Activated naive CD4-positive, alpha-beta T cell treated with anti-CD3 and anti-CD28 coated beads, Interleukin-2, amount 50 U/mL, for 24 hours (primary cell): ENCODE measurements at regions not wholly inside any gene's neighbourhood (a gene's known extent, or its start where the extent isn't known, plus 50 kb on each side); places are given as distances from the start of the nearest gene placed in this dataset.

ENCODE experiments used
- H3K27ac Mint-ChIP-seq: one replicate; pipeline ENCODE4 v1.8.0; 2021; ENCODE audit warnings: mild to moderate bottlenecking, mixed read lengths
- H3K27me3 Mint-ChIP-seq: one replicate; pipeline ENCODE4 v1.8.0; 2021; ENCODE audit warnings: mixed read lengths
- H3K36me3 Mint-ChIP-seq: one replicate; pipeline ENCODE4 v1.8.0; 2021; ENCODE audit warnings: mixed read lengths
- H3K4me1 Mint-ChIP-seq: one replicate; pipeline ENCODE4 v1.8.0; 2021; ENCODE audit warnings: mixed read lengths
- H3K4me3 Mint-ChIP-seq: one replicate; pipeline ENCODE4 v1.8.0; 2021; ENCODE audit warnings: mild to moderate bottlenecking, mixed read lengths
- H3K9me3 Mint-ChIP-seq: one replicate; pipeline ENCODE4 v1.8.0; 2021; ENCODE audit warnings: mixed read lengths

DNA sequence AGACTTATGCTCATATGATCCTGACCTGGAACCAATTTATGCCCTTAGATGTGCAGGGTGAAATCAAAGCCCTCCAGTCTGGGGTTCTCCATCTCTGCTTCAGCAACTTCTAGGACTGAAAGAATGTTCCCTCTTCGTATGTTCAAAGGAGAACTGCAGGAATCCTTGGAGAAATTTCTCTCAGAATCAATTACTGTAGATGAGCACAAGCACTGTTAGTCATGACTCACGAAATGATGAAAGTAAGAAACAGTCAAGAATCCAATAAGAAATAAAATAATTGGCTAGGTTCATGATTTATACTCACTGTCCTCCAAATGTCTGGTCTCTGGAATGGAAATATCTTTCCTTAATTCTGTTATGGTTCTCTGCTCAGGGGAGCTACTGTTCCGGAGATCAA, 348.2 kb downstream of the PDGFC start:
- Mint-ChIP-seq H3K36me3 (no peaks in the 10 kb centered on the region), H3K4me1 (no peaks in the 10 kb centered on the region), H3K27ac (no peak overlapping the region), H3K4me3 (no peak overlapping the region), H3K27me3 (no peaks in the 10 kb centered on the region), H3K9me3 (no peaks in the 10 kb centered on the region)

DNA sequence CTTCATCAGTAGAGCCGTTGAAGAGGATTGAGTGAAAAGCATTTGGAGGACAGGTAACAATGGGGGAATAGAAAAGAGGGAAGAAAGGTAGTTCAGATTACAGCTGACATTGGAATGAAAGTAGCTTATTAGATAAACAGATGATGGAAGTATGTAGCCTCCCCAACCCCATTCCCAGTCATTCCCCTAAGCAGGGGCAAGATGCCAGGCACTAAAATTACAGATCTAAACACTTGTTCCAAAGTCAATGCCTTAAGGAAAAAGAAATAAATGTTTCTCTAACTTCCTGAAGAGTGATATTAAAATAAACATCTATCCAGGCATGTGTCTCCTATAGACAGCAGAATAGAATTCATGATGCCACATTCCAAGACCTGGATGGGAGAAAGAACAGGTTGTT, 350.8 kb downstream of the PDGFC start:
- Mint-ChIP-seq H3K9me3 (no peaks in the 10 kb centered on the region), H3K4me3 (no peak overlapping the region), H3K27ac (no peak overlapping the region), H3K4me1 (no peaks in the 10 kb centered on the region), H3K27me3 (no peaks in the 10 kb centered on the region), H3K36me3 (no peaks in the 10 kb centered on the region)

DNA sequence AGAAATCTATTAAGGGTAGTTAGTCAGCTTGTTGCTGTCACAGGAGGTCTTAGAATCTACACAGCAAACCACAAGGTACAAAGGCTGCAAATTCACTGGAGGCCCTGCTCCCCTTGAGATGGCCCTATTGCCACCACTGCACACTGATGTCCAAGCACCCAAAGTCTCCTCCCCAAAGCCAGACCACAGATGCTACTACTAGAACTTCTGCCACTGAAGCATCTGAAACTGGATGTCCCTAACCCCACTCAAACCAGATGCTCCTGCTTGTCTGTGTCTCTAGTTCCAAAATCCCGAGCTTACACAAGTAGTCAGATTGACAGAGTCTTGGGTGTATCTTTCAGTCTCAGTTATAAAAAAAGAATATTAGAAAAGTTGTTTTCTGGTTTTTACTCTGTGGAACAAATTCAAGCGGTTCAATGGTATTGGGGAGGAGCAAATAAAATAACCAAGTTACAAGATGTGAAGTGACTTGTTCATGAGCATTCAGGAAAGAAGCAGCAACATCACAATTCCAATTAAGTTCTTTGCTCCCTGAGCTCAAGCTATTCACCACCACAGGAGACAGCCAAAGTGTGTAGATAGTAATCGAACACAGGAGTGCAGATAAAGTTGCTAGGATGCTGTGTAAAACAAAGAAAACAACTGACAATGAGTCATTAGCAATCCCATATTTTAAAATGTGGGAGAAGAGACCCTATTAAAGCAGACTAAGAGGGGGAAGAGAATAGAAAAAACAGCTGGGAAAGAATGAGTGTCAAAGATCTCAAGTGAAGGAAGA, 352.3 kb downstream of the PDGFC start:
- H3K4me3 Mint-ChIP-seq: no peak overlapping the region
- no peaks in the 10 kb centered on the region for H3K4me1 Mint-ChIP-seq
- no peaks in the 10 kb centered on the region for H3K9me3 Mint-ChIP-seq
- H3K36me3 Mint-ChIP-seq: no peaks in the 10 kb centered on the region
- H3K27me3 Mint-ChIP-seq: no peaks in the 10 kb centered on the region
- no peak overlapping the region for H3K27ac Mint-ChIP-seq

DNA sequence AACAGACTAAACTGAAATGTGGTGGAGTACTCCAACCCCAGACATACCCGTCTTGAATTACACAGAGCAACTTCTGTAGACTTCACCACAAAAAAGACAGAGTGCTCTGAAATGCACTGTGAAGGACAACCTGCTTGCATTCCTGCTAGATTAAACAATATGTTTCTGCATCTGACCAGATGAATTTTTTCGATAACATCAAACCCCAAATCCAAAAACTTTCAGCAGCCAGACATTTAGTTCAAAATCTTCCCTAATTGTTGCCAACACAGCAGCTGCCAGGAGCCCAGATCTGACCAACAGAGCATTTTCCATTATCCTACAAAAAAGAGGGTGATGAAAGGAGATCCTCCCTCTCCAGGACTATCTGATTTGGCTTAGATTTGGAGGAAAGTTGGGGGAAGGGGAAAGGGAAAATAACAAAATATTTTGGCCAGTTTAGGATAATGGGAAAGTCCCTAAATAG, 356.5 kb downstream of the PDGFC start:
- Mint-ChIP-seq H3K27ac (peak overlapping the region; percentile 32), H3K4me1 (no peaks in the 10 kb centered on the region), H3K4me3 (no peak overlapping the region), H3K9me3 (peaks cover 5% of the 10 kb centered on the region), H3K27me3 (no peaks in the 10 kb centered on the region), H3K36me3 (no peaks in the 10 kb centered on the region)

DNA sequence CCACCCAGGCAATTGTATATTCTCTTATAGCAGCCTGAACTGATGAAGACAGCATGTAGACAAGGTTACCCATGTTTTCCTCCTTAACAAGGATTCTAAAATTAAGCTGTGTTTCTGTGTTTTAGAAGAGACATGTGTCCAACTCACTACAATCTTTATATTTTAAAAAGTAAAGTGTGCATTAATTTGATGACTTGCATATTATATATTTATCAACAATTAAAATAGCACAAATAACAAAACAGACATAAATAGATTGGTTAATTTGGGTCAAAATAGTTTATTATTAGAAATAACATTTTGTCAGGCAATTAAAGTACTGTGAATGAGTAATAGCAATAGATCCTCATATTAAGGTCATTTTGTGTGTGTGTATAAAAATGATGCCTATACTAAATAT, 357.1 kb downstream of the PDGFC start:
- H3K27ac Mint-ChIP-seq: no peak overlapping the region
- peaks cover 5% of the 10 kb centered on the region for H3K9me3 Mint-ChIP-seq
- H3K4me3 Mint-ChIP-seq: no peak overlapping the region
- no peaks in the 10 kb centered on the region for H3K4me1 Mint-ChIP-seq
- H3K36me3 Mint-ChIP-seq: no peaks in the 10 kb centered on the region
- no peaks in the 10 kb centered on the region for H3K27me3 Mint-ChIP-seq

DNA sequence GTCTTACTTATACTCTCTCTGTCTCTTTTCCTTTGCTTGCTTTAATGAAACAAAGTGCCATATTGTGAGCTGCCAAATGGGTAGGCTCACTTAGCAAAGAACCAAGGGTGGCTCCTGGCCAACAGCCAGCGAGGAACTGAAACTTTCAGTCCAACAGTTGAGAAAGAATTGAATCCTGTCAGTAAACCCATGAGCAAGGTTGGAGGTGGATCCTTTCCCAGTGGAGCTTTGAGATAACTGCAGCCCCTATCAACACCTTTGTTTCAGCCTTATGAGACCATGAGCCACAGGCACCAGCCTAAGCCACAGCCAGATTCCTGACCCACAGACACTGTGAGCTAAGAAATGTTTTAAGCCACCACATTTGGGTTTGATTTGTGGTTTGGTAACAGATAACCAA, 362.2 kb downstream of the PDGFC start:
- Mint-ChIP-seq H3K4me1 (no peaks in the 10 kb centered on the region), H3K27me3 (no peaks in the 10 kb centered on the region), H3K36me3 (no peaks in the 10 kb centered on the region), H3K9me3 (peaks cover 12% of the 10 kb centered on the region), H3K27ac (no peak overlapping the region), H3K4me3 (no peak overlapping the region)

DNA sequence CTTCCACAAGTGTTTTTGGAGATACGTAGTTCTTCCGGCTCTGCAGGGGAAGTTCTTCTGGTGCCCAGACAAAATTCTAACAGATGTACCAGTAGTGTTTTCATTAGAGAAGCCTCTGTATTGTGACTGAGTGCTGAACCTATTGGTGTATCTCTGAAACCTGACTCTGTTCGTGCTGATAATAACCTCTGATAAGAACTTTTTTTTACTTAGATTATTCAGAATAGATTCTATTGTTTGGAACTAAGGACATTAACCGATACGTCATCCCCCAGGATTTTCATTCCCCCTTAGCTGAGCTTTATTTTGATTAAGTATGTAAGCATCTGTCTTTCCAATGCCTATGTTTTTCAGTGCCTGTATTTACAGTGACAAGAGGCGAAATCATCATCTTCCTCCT, 362.9 kb downstream of the PDGFC start:
- Mint-ChIP-seq H3K9me3 (peaks cover 12% of the 10 kb centered on the region), H3K27ac (no peak overlapping the region), H3K27me3 (no peaks in the 10 kb centered on the region), H3K4me3 (no peak overlapping the region), H3K36me3 (no peaks in the 10 kb centered on the region), H3K4me1 (no peaks in the 10 kb centered on the region)

DNA sequence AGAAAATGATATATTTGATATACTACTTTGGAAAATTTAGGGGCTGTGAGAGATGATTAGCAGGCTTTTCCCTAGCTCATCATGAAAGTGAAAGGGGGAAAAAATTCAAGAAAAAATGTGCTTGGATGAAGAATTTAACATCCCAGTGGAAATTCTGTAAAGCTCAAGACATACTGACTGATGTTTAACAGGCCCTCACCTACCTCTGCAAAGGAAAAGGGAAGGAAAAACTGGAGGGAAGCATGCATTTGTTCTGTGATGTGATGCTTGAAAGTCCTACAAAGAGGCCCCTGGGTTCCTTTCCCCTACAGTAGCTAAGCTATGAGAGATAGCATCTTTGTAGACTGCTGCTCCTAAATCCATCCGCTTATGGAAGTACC, 364.1 kb downstream of the PDGFC start:
- H3K4me1 Mint-ChIP-seq: no peaks in the 10 kb centered on the region
- H3K9me3 Mint-ChIP-seq: peaks cover 10% of the 10 kb centered on the region
- no peak overlapping the region for H3K27ac Mint-ChIP-seq
- H3K27me3 Mint-ChIP-seq: no peaks in the 10 kb centered on the region
- H3K4me3 Mint-ChIP-seq: no peak overlapping the region
- H3K36me3 Mint-ChIP-seq: no peaks in the 10 kb centered on the region

DNA sequence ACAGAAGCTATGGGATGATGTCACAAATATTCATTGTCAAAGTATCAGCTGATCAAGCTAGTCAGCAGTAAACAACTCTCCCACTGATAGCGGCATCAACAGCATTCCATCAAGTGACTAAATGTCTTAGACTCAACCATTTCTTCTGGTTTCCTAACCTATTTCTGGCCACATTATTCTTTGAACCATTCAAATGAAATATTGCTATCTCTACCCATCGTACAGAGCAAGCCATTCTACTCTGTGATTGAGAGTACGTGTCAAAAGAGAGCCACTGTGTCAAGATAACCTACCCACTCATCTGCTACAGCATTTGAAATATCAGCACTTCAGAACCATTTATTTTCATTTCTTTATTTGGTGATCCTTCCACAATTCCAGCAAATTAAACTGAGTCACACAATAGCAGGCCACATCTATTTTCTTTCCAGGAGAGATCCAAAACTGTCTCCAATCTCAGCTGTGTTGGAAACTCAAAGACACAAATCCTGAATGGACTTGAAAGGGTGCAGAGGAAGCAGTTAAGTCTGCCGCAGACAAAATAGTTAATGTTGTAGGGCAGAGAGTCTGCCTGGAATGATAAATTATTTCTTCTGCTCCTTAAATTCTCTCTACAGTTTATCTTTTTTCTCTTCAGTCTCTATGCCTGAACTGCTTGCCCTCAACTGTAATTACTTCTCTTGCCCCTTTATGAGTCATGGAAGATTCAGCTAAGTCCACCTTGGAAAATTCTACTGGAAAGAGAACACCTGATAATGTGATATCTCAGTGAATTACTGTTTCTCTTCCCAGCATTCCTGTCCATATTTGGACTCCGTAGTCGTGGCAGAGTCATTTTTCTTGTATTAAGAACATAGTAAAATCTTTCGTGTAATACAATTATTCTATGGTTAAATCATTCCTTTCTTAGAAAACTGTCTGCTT, 364.8 kb downstream of the PDGFC start:
- Mint-ChIP-seq H3K4me3 (no peak overlapping the region), H3K9me3 (peaks cover 7% of the 10 kb centered on the region), H3K36me3 (no peaks in the 10 kb centered on the region), H3K27ac (no peak overlapping the region), H3K4me1 (no peaks in the 10 kb centered on the region), H3K27me3 (no peaks in the 10 kb centered on the region)

DNA sequence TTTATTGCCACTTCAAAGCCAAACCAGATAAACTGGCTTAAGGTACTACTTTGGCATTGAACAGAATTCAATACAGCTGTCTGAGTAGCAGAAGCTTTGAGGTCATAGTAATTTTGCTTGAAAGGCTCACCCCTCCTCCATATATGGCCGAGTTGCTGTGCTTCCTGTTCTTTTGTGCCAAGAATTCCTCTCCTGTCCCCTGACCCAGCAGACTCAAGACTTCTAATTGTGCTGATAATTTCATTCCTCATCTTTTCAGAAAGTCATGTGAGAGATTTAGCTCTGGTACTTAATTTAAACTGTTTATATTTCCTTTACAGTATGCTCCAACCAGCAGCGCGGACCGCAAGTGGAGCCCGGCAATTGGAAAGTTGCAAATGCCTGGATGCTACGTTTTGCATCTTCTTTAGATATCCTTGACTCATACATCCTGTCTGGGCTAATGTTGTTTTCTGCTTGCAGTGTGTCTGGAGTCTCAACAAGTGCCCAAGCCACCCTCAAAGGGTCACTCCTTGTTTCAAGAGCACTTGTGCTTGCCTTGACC, 373.4 kb downstream of the PDGFC start:
- no peaks in the 10 kb centered on the region for H3K4me1 Mint-ChIP-seq
- H3K9me3 Mint-ChIP-seq: no peaks in the 10 kb centered on the region
- no peaks in the 10 kb centered on the region for H3K27me3 Mint-ChIP-seq
- H3K27ac Mint-ChIP-seq: no peak overlapping the region
- H3K36me3 Mint-ChIP-seq: no peaks in the 10 kb centered on the region
- no peak overlapping the region for H3K4me3 Mint-ChIP-seq

DNA sequence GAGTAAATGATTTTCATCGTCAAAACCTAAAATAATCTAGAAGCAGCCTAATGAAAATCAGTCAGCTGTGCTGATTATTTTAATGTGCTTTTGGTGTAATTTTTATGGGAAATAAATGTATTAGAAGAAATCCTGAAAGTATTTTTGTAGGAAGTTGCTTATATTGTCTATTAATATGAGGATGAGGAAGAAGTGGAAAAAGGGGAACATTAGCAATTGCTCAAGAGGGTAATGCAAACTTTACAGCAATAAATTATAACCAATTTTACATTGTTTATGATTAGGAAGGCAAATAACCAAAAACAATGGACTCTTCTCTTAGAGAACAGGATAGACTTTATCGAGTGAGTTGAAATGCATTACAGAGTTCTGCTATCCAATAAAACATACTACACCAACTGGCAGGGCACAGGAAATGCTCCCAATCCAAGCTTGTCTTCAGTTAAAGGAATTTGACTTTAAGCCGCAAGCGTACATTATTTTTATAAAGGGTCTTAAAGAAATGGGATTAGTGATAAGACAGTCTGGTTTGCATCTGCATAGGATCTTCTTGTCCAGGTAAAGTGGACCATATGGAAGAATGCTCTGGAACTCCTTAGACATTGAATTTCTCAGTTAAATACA, 374.8 kb downstream of the PDGFC start:
- no peak overlapping the region for H3K27ac Mint-ChIP-seq
- no peaks in the 10 kb centered on the region for H3K4me1 Mint-ChIP-seq
- H3K4me3 Mint-ChIP-seq: no peak overlapping the region
- H3K36me3 Mint-ChIP-seq: no peaks in the 10 kb centered on the region
- H3K27me3 Mint-ChIP-seq: no peaks in the 10 kb centered on the region
- no peaks in the 10 kb centered on the region for H3K9me3 Mint-ChIP-seq

DNA sequence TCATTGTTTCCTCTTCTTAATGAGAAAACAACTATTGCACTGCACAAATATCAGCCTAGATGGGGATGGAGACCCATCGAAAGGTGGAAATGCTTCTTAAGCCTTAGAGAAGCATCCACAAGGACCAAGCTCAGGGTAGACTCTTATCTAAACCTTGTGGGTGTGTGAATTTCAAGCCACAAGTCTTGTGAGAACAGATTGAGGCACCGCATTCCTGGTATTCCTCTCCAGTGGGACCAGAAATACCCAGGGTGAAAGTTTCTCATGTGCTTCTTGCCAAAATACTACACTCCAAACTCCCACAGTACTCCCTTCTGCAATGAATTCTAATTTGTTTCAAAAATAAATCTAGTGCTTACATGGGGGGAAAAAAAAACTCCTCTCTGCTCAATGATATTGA, 375.6 kb downstream of the PDGFC start:
- H3K9me3 Mint-ChIP-seq: no peaks in the 10 kb centered on the region
- no peak overlapping the region for H3K27ac Mint-ChIP-seq
- no peaks in the 10 kb centered on the region for H3K4me1 Mint-ChIP-seq
- H3K36me3 Mint-ChIP-seq: no peaks in the 10 kb centered on the region
- H3K4me3 Mint-ChIP-seq: no peak overlapping the region
- no peaks in the 10 kb centered on the region for H3K27me3 Mint-ChIP-seq

DNA sequence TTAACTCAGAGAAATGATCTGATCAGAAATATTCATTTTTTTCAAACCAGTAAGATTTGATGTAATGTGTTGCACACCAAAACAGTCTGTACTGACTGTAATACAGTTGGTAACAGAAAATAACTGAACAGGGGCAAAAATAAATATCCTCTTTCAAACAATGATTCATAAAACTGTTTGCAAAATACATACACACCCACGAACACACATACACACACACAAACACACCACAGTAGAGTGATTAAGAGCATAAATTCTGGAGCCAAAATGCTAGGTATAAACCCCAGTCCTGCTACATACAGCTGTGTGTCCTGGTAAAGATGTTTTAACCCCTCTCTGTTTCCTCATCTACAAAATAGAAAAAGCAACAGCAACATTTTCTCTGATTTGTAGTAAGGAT, 376.6 kb downstream of the PDGFC start:
- no peaks in the 10 kb centered on the region for H3K4me1 Mint-ChIP-seq
- H3K27me3 Mint-ChIP-seq: no peaks in the 10 kb centered on the region
- H3K36me3 Mint-ChIP-seq: no peaks in the 10 kb centered on the region
- H3K4me3 Mint-ChIP-seq: no peak overlapping the region
- H3K9me3 Mint-ChIP-seq: no peaks in the 10 kb centered on the region
- no peak overlapping the region for H3K27ac Mint-ChIP-seq

DNA sequence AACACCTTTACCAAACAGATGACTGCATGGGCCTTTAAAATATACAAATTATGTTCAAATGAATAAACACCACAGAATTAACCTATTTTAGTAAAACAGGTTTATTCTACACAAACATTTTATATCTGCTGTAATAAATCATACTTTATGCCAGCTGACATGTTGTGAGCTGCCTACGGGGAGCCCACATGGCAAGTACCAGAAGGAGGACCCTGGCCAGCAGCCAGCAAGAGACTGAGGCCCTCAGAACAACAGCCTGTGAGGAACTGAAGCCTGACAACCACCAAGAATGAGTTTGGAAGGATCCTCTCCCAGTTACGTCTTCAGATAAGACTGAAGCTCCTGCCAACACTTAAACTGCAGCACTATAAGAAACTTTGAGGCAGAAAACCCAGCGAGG, 377.0 kb downstream of the PDGFC start:
- Mint-ChIP-seq H3K36me3 (no peaks in the 10 kb centered on the region), H3K9me3 (no peaks in the 10 kb centered on the region), H3K27ac (no peak overlapping the region), H3K4me3 (no peak overlapping the region), H3K4me1 (no peaks in the 10 kb centered on the region), H3K27me3 (no peaks in the 10 kb centered on the region)

DNA sequence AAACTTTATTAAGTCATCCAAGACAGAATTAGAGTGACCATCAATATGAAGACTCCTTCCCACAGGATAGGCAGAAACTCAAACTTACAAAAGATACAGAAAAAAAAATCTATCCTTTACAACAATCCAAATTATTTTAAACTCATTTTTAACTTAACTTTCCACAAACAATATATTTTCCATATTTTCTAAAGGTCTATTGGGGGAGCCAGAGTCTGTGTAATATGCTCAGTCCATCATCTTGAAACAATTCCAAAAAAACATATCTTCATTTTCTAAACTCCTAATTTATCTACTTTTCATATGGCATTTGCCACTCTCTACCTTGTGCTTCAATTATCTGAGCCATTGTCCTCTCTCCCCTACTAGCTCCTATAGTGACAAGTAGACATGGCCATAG, 378.1 kb downstream of the PDGFC start:
- H3K36me3 Mint-ChIP-seq: no peaks in the 10 kb centered on the region
- H3K4me3 Mint-ChIP-seq: no peak overlapping the region
- no peaks in the 10 kb centered on the region for H3K27me3 Mint-ChIP-seq
- no peaks in the 10 kb centered on the region for H3K4me1 Mint-ChIP-seq
- H3K27ac Mint-ChIP-seq: no peak overlapping the region
- no peaks in the 10 kb centered on the region for H3K9me3 Mint-ChIP-seq

DNA sequence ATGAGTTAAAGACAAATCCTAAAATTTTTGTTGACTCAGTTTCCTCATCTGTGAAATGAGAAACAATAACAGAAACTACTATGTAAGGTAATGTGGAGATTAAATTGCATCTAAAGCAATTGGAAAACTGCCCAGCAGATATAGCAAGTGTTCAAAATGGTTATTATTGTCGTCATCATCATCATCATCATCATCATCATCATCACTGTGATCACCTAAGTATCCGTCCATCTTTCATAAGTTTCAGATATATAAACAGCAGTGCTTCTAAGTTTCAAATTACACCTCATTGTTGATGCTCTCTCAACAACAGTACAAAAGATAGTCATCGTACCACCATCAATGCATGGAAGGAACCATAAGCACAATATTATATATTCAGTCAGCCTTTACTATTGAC, 379.9 kb downstream of the PDGFC start:
- Mint-ChIP-seq H3K27ac (no peak overlapping the region), H3K9me3 (no peaks in the 10 kb centered on the region), H3K36me3 (no peaks in the 10 kb centered on the region), H3K4me3 (no peak overlapping the region), H3K27me3 (no peaks in the 10 kb centered on the region), H3K4me1 (no peaks in the 10 kb centered on the region)
